ENCODE measurements at regions not wholly inside any gene's neighbourhood (a gene's known extent, or its start where the extent isn't known, plus 50 kb on each side); places are given as distances from the start of the nearest gene placed in this dataset.

- intact Hi-C loops (cut with DNase I): no loop called here
- TF ChIP-seq CTCF (IDR thresholded peaks at IDR 0.05) (no peak), POLR2AphosphoS5 (IDR thresholded peaks at IDR 0.05) (no peak), POLR2A (IDR thresholded peaks at IDR 0.05) (no peak)
- 78% methylated on average over 6 of the region's 6 CpGs for WGBS
- H3K4me3 ChIP-seq: no peak overlapping the region
- no peaks in the 10 kb centered on the region for H3K4me1 ChIP-seq (replicated peaks)
- H3K9me3 ChIP-seq: no peaks in the 10 kb centered on the region
- no peak overlapping the region for H3K27ac ChIP-seq
- H3K36me3 ChIP-seq: no peaks in the 10 kb centered on the region
- no peaks in the 10 kb centered on the region for H3K27me3 ChIP-seq (replicated peaks; ENCODE audit: insufficient read depth)
- no peak for DNase-seq (ENCODE audit: low spot score)
These were observed 53.5 kb upstream of the EPB41L4A start for GRCh38 chr5:112472614-112473013.

DNA sequence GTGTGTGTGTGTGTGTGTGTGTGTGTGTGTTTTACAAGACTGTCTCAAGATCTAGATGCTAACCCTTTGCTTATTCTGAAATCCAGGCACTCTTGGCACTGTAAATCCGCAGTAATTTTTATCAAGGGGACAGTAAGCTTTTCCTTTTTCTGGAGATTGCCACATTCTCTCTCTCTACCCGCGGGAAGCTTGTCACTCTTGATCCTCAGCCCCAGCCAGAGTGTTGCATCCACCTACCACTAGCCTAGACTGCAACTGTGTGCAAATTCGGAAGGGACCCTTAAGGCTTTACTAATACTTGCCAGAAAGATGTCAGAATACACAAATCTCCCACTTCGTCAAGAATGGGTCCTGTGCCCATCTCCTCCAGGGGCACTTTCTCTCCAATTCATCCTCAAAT, 54.9 kb upstream of the EPB41L4A start:
- TF ChIP-seq CTCF (IDR thresholded peaks at IDR 0.05) (no peak), POLR2AphosphoS5 (IDR thresholded peaks at IDR 0.05) (no peak)
- WGBS: 73% methylated on average over 5 of the region's 5 CpGs
- no peak for DNase-seq (ENCODE audit: low spot score)
- H3K4me3 ChIP-seq: no peak overlapping the region
- intact Hi-C loops (cut with DNase I): no loop called here
- no peaks in the 10 kb centered on the region for H3K9me3 ChIP-seq
- H3K36me3 ChIP-seq: no peaks in the 10 kb centered on the region
- H3K27me3 ChIP-seq (replicated peaks; ENCODE audit: insufficient read depth): no peaks in the 10 kb centered on the region
- H3K4me1 ChIP-seq (replicated peaks): no peaks in the 10 kb centered on the region
- no peak overlapping the region for H3K27ac ChIP-seq

DNA sequence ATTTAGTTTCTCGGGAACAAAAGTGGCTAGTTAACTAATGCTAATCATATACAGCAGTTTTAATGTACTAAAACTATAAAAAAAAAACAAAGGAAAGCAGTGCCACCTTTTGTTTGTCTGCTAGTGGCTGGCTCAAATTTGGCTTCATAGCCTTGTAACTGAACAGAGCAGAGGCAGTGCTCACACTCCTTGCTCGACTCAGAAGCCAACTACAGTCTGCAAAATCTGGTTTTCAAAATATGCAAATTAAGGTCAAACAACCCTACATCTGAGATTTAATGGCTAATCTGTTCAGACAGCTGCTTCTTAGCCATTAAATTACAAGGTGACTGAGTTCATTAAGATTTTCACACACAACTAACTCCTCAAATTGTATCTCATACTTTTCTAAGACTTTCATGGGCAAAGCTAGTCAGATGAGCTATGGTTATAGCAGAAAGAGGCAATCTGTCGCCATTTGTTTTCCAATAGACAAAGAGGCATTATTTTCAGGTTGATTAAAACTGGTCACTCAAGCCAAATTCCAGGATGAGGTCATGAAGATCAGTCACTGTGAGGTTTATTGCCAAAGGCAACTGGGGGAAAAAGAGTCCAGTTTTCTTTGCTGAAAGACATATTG, 56.8 kb upstream of the EPB41L4A start:
- no peak overlapping the region for H3K27ac ChIP-seq
- WGBS: 42% methylated on average over 3 of the region's 3 CpGs
- no peaks in the 10 kb centered on the region for H3K36me3 ChIP-seq
- no peak for DNase-seq (ENCODE audit: low spot score)
- intact Hi-C loops (cut with DNase I): no loop called here
- no peaks in the 10 kb centered on the region for H3K4me1 ChIP-seq (replicated peaks)
- no peaks in the 10 kb centered on the region for H3K27me3 ChIP-seq (replicated peaks; ENCODE audit: insufficient read depth)
- no peak overlapping the region for H3K4me3 ChIP-seq
- no peaks in the 10 kb centered on the region for H3K9me3 ChIP-seq
- TF ChIP-seq POLR2A (IDR thresholded peaks at IDR 0.05) (no peak), POLR2AphosphoS5 (IDR thresholded peaks at IDR 0.05) (no peak), CTCF (IDR thresholded peaks at IDR 0.05) (no peak)

- Histone ChIP-seq H3K4me1 (replicated peaks) (no peaks in the 10 kb centered on the region), H3K9me3 (no peaks in the 10 kb centered on the region), H3K36me3 (no peaks in the 10 kb centered on the region), H3K27ac (no peak overlapping the region), H3K27me3 (replicated peaks; ENCODE audit: insufficient read depth) (no peaks in the 10 kb centered on the region), H3K4me3 (no peak overlapping the region)
- TF ChIP-seq POLR2AphosphoS5 (IDR thresholded peaks at IDR 0.05) (peak; percentile 51), POLR2A (IDR thresholded peaks at IDR 0.05) (no peak), CTCF (IDR thresholded peaks at IDR 0.05) (no peak)
- intact Hi-C loops (cut with DNase I): no loop called here
- WGBS: 48% methylated on average over 1 of the region's 1 CpG
- peak; percentile 56 for DNase-seq (ENCODE audit: low spot score)
These were observed 60.3 kb upstream of the EPB41L4A start for GRCh38 chr5:112479418-112479817.

DNA sequence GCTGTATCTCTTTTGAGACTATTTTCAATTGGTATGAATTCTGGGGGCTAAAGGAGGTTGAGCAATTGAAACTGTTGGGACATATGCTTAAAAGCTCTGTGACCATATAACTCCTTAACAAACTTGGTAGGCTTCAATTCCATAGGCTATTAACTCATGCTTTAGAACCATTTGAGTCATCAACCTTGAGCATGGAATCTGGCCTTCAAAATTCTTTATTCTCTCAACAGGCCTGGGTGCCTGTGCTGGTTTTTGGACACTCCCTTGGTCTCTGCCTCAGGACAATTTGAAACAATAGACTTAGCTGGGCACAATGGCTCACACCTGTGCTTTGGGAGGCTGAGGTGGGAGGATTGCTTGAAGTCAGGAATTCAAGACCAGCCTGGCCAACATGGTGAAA, 61.4 kb upstream of the EPB41L4A start:
- TF ChIP-seq POLR2AphosphoS5 (IDR thresholded peaks at IDR 0.05) (no peak), CTCF (IDR thresholded peaks at IDR 0.05) (no peak), POLR2A (IDR thresholded peaks at IDR 0.05) (no peak)
- no peak for DNase-seq (ENCODE audit: low spot score)

More for the DNA sequence above, 61.4 kb upstream of the EPB41L4A start:
- intact Hi-C loops (cut with DNase I): no loop called here
- Histone ChIP-seq H3K9me3 (no peaks in the 10 kb centered on the region), H3K27me3 (replicated peaks; ENCODE audit: insufficient read depth) (no peaks in the 10 kb centered on the region), H3K4me1 (replicated peaks) (no peaks in the 10 kb centered on the region), H3K27ac (no peak overlapping the region), H3K36me3 (no peaks in the 10 kb centered on the region), H3K4me3 (no peak overlapping the region)

All from prostate gland (tissue), 2 donors.